HepG2 (cell line): ENCODE measurements at regions not wholly inside any gene's neighbourhood (a gene's known extent, or its start where the extent isn't known, plus 50 kb on each side); places are given as distances from the start of the nearest gene placed in this dataset.

Experiments
- ATAC-seq: fragments of 200-7000 bp; cut with Tn5 transposase; 3 replicates; pipeline ENCODE4 v1.9.1; 2020; ENCODE audit warnings: mild to moderate bottlenecking, moderate library complexity
- BruUV-seq: library from RNA; stranded (reverse); fragments of 400-500 nt; replicated peaks from 2 replicates; lab custom pipeline; 2021; lab: Mats Ljungman, UMichigan
- CTCF ChIA-PET: fragments of 300-600 bp; formaldehyde crosslinking; extraction: SDS; loops from one replicate; lab custom pipeline; 2021; ENCODE audit warnings: low total read pairs, inconsistent platforms, low intra/inter-chr PET ratio; lab: Yijun Ruan, JAX
- POLR2A ChIA-PET: fragments of 350-600 bp; sonication (Branson Sonifier 250); formaldehyde crosslinking; loops from one replicate; lab custom pipeline; 2020; ENCODE audit warnings: antibody characterized with exemption, inconsistent platforms; lab: Yijun Ruan, JAX
- DNase-seq: peaks from one replicate; pipeline ENCODE4 v3.0.0-alpha.2; 2015; ENCODE audit warnings: low spot score
- FAIRE-seq: peaks from 3 replicates; lab custom pipeline; 2011; peaks lifted over from hg19 to GRCh38; lab: Jason Lieb, UNC
- H2AFZ ChIP-seq: one replicate; pipeline ENCODE4 v1.6.1; 2011; ENCODE audit warnings: low read length, inconsistent platforms
- H3K27ac ChIP-seq: fragments of 300-600 bp; 3 replicates; pipeline ENCODE4 v1.8.0; 2011; ENCODE audit warnings: mixed run types, mild to moderate bottlenecking, mixed read lengths, low read length, inconsistent platforms; ENCODE audit not compliant: insufficient read depth; ENCODE audit errors: extremely low read length
- H3K27me3 ChIP-seq, 2 experiments: fragments of 200-600 bp in 1 of 2; 2 replicates in 1 of 2; 3 replicates in 1 of 2; pipeline versions ENCODE4 v1.6.0 to v1.8.0; 2011; ENCODE audit warnings: low read length in 2 of 2, mild to moderate bottlenecking in 2 of 2, moderate library complexity in 2 of 2, inconsistent platforms in 1 of 2; ENCODE audit not compliant: insufficient read depth in 2 of 2, control insufficient read depth in 1 of 2
- H3K36me3 ChIP-seq, 2 experiments: fragments of 200-600 bp in 1 of 2; replicated peaks in 1 of 2; 2 replicates in 1 of 2; 3 replicates in 1 of 2; pipeline versions ENCODE4 v1.5.1 to v1.8.0; 2011; ENCODE audit warnings: low read length in 2 of 2, inconsistent platforms in 1 of 2; ENCODE audit not compliant: insufficient read depth in 2 of 2, control insufficient read depth in 1 of 2
- H3K4me1 ChIP-seq: 2 replicates; pipeline ENCODE4 v1.5.1; 2012; ENCODE audit warnings: low read length, inconsistent platforms; ENCODE audit not compliant: insufficient read depth
- H3K4me2 ChIP-seq: 2 replicates; pipeline ENCODE4 v1.6.0; 2011; ENCODE audit warnings: low read depth, low read length, inconsistent platforms
- H3K4me3 ChIP-seq, 3 experiments: fragments of 200-600 bp in 1 of 3; sonication (generic), shearing (Covaris generic) in 1 of 3; replicated peaks in 1 of 3; 2 replicates each; pipeline ENCODE4 v1.5.1; 2011 to 2016; ENCODE audit warnings: low read length in 3 of 3, inconsistent platforms in 2 of 3, low read depth in 2 of 3, mild to moderate bottlenecking in 2 of 3, control low read depth in 1 of 3, mixed read lengths in 1 of 3; ENCODE audit not compliant: insufficient read depth in 1 of 3
- H3K79me2 ChIP-seq: one replicate; pipeline ENCODE4 v1.6.1; 2011; ENCODE audit warnings: low read length, inconsistent platforms; ENCODE audit not compliant: insufficient read depth
- H3K9ac ChIP-seq: 2 replicates; pipeline ENCODE4 v1.6.0; 2011; ENCODE audit warnings: mild to moderate bottlenecking, low read depth, low read length, inconsistent platforms; ENCODE audit not compliant: insufficient read depth
- H3K9me3 ChIP-seq: 2 replicates; pipeline ENCODE4 v1.5.1; 2012; ENCODE audit warnings: mild to moderate bottlenecking, low read length
- H4K20me1 ChIP-seq: 2 replicates; pipeline ENCODE4 v1.6.0; 2011; ENCODE audit warnings: inconsistent platforms, mild to moderate bottlenecking, low read length, moderate library complexity; ENCODE audit not compliant: insufficient read depth
- ARNTL ChIP-seq: sonication (generic); formaldehyde crosslinking; IDR thresholded peaks from 2 replicates; pipeline ENCODE4 v1.4.0; 2020; ENCODE audit warnings: mild to moderate bottlenecking, missing genetic modification reagents
- DNMT3B ChIP-seq: conservative IDR thresholded peaks from 2 replicates; pipeline ENCODE4 v1.6.1; 2016; ENCODE audit warnings: missing biosample characterization, control low read depth
- DPF2 ChIP-seq: sonication (generic); formaldehyde crosslinking; IDR thresholded peaks from 2 replicates; pipeline ENCODE4 v1.4.0; 2020; ENCODE audit warnings: mild to moderate bottlenecking, low read depth, missing genetic modification reagents, borderline replicate concordance
- JUNB ChIP-seq: sonication (generic); formaldehyde crosslinking; IDR thresholded peaks from 2 replicates; pipeline ENCODE4 v1.8.0; 2022; ENCODE audit warnings: missing genetic modification reagents, mild to moderate bottlenecking, borderline replicate concordance
- MTF2 ChIP-seq: sonication (generic); formaldehyde crosslinking; IDR thresholded peaks from 2 replicates; pipeline ENCODE4 v1.5.0; 2020; ENCODE audit warnings: missing genetic modification reagents, borderline replicate concordance
- RXRA ChIP-seq: sonication (generic); formaldehyde crosslinking; IDR thresholded peaks from 2 replicates; pipeline ENCODE4 v1.5.1; 2020; ENCODE audit warnings: missing genetic modification reagents
- SIX4 ChIP-seq: sonication (generic); formaldehyde crosslinking; IDR thresholded peaks from 2 replicates; pipeline ENCODE4 v1.4.0; 2020; ENCODE audit warnings: missing genetic modification reagents
- ZC3H4 ChIP-seq: sonication (generic); formaldehyde crosslinking; IDR thresholded peaks from 2 replicates; pipeline ENCODE4 v1.4.0; 2020; ENCODE audit warnings: missing genetic modification reagents, borderline replicate concordance
- ZFP82 ChIP-seq: sonication (generic); formaldehyde crosslinking; IDR thresholded peaks from 2 replicates; pipeline ENCODE4 v1.5.1; 2020; ENCODE audit warnings: mild to moderate bottlenecking, missing genetic modification reagents, borderline replicate concordance
- ZNF30 ChIP-seq: sonication (generic); formaldehyde crosslinking; IDR thresholded peaks from 2 replicates; pipeline ENCODE4 v1.5.0; 2020; ENCODE audit warnings: mild to moderate bottlenecking, missing genetic modification reagents
- ZNF335 ChIP-seq: sonication (generic); formaldehyde crosslinking; IDR thresholded peaks from 2 replicates; pipeline ENCODE4 v1.4.0; 2020; ENCODE audit warnings: missing genetic modification reagents
- ZNF510 ChIP-seq: sonication (generic); formaldehyde crosslinking; IDR thresholded peaks from 2 replicates; pipeline ENCODE4 v1.4.0; 2020; ENCODE audit warnings: low read depth, mild to moderate bottlenecking, missing genetic modification reagents
- ZNF644 ChIP-seq: IDR thresholded peaks from 2 replicates; pipeline ENCODE4 v1.6.1; 2016; ENCODE audit warnings: low read depth
- ZNF878 ChIP-seq: sonication (generic); formaldehyde crosslinking; IDR thresholded peaks from 2 replicates; pipeline ENCODE4 v1.8.1; 2023; ENCODE audit warnings: mild to moderate bottlenecking, missing genetic modification reagents, moderate library complexity
- ZSCAN22 ChIP-seq: sonication (generic); formaldehyde crosslinking; IDR thresholded peaks from 2 replicates; pipeline ENCODE4 v1.4.0; 2020; ENCODE audit warnings: mild to moderate bottlenecking, missing genetic modification reagents
- WGBS: methylation state at CpG from one replicate; pipeline ENCODE4 v1.1.6; 2017; ENCODE audit warnings: low lambda C conversion rate; 5-methylcytosine and 5-hydroxymethylcytosine counted together
- in situ Hi-C: cut with HindIII; loops from 2 replicates; pipeline ENCODE4 v1.10.0; 2017; ENCODE audit warnings: low pct_unique_long_range_greater_than_20kb; ENCODE audit not compliant: extremely low pct_ligation_motif_present
- intact Hi-C: fragments of 100-400 bp; cut with micrococcal nuclease; formaldehyde crosslinking; loops from one replicate; pipeline ENCODE4 v1.10.0; 2022; ENCODE audit not compliant: unreplicated experiment
- TF ChIP-seq, protein P1 (sequence below): sonication (generic); formaldehyde crosslinking; IDR thresholded peaks from 2 replicates; pipeline ENCODE4 v1.9.0; 2022; ENCODE audit warnings: low read depth, missing genetic modification reagents
- TF ChIP-seq, protein P2 (sequence below): sonication (generic); formaldehyde crosslinking; conservative IDR thresholded peaks from 2 replicates; pipeline ENCODE4 v1.8.0; 2022; ENCODE audit warnings: mild to moderate bottlenecking, moderate library complexity, missing genetic modification reagents

DNA sequence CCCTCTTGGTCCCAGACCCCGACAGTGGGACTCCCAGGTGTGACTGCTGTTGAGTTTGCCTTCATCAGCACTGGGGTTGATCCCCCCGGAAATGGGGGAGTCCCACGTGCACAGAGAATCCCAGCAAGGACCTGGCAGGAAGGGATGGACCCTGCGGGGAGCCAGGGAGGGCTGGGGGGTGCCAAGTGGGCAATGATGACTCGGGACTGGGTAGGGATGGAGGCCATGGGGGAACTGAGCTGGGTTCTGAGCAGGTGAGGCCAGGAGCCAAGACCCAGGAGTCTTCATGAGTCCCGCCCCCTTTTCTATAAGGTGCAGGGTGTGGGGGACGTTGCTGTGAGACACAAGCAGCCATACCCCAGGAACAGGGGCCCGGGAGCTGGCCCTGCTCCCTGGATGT lies 103.8 kb downstream of the CRYAA start:
- Histone ChIP-seq H4K20me1 (no peaks in the 10 kb centered on the region), H3K27me3 (peaks cover 14 to 52% of the 10 kb centered on the region in 2 experiments), H3K4me1 (peaks cover 71% of the 10 kb centered on the region), H2AFZ (no peak overlapping the region), H3K36me3 (no peaks in the 10 kb centered on the region), H3K4me3 (no peak overlapping the region), H3K9me3 (no peaks in the 10 kb centered on the region), H3K79me2 (no peaks in the 10 kb centered on the region), H3K27ac (no peak overlapping the region), H3K9ac (no peak overlapping the region), H3K4me2 (no peak overlapping the region)
- intact Hi-C loops = no loop called here
- in situ Hi-C loops = no loop called here
- FAIRE-seq = no peak
- TF ChIP-seq, protein P1, sequence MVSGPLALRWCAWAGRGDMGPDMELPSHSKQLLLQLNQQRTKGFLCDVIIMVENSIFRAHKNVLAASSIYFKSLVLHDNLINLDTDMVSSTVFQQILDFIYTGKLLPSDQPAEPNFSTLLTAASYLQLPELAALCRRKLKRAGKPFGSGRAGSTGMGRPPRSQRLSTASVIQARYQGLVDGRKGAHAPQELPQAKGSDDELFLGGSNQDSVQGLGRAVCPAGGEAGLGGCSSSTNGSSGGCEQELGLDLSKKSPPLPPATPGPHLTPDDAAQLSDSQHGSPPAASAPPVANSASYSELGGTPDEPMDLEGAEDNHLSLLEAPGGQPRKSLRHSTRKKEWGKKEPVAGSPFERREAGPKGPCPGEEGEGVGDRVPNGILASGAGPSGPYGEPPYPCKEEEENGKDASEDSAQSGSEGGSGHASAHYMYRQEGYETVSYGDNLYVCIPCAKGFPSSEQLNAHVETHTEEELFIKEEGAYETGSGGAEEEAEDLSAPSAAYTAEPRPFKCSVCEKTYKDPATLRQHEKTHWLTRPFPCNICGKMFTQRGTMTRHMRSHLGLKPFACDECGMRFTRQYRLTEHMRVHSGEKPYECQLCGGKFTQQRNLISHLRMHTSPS = no peak
- TF ChIP-seq SIX4 (CRISPR knock-in tag) = no peak
- no peak for TF ChIP-seq ZNF878 (CRISPR knock-in tag)
- TF ChIP-seq ZFP82 (CRISPR knock-in tag) = no peak
- no peak for TF ChIP-seq ZNF644 (CRISPR knock-in tag)
- TF ChIP-seq, protein P2, sequence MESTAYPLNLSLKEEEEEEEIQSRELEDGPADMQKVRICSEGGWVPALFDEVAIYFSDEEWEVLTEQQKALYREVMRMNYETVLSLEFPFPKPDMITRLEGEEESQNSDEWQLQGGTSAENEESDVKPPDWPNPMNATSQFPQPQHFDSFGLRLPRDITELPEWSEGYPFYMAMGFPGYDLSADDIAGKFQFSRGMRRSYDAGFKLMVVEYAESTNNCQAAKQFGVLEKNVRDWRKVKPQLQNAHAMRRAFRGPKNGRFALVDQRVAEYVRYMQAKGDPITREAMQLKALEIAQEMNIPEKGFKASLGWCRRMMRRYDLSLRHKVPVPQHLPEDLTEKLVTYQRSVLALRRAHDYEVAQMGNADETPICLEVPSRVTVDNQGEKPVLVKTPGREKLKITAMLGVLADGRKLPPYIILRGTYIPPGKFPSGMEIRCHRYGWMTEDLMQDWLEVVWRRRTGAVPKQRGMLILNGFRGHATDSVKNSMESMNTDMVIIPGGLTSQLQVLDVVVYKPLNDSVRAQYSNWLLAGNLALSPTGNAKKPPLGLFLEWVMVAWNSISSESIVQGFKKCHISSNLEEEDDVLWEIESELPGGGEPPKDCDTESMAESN (CRISPR knock-in tag) = no peak
- TF ChIP-seq DNMT3B = no peak
- no peak for TF ChIP-seq ZSCAN22 (CRISPR knock-in tag)
- TF ChIP-seq ARNTL (CRISPR knock-in tag) = no peak
- TF ChIP-seq ZNF510 (CRISPR knock-in tag) = no peak
- no peak for TF ChIP-seq ZC3H4 (CRISPR knock-in tag)
- TF ChIP-seq JUNB (CRISPR knock-in tag) = no peak
- TF ChIP-seq RXRA (CRISPR knock-in tag) = no peak
- no peak for TF ChIP-seq MTF2 (CRISPR knock-in tag)
- no peak for TF ChIP-seq ZNF335 (CRISPR knock-in tag)
- no peak for TF ChIP-seq DPF2
- TF ChIP-seq ZNF30 (CRISPR knock-in tag) = no peak
- ChIA-PET POLR2A (no interaction called here), CTCF (no interaction called here)
- BruUV-seq = no TSS peak
- 52% methylated on average over 4 of the region's 8 CpGs for WGBS
- no peak for ATAC-seq
- no peak for DNase-seq
